Left lung (tissue), 4 donors: ENCODE measurements at regions not wholly inside any gene's neighbourhood (a gene's known extent, or its start where the extent isn't known, plus 50 kb on each side); places are given as distances from the start of the nearest gene placed in this dataset.
"Not testable (repeated sequence)": the region's sequence is repeated elsewhere in the genome, so short reads cannot be mapped to it uniquely, and the experiment has no call there.

Source experiments
- ATAC-seq: fragments of 200-7000 bp; cut with Tn5 transposase; one replicate; pipeline ENCODE4 v1.9.1; 2020; ENCODE audit warnings: moderate library complexity
- DNase-seq, 4 donors: peaks; one replicate each; pipeline ENCODE4 v3.0.0-alpha.2; 2013 to 2020
- H3K27ac ChIP-seq, 2 donors: fragments of 200-600 bp; sonication (generic) in 1 of 2; one replicate each; pipeline versions ENCODE4 v1.5.0 to v1.8.0; 2020 to 2021
- H3K27me3 ChIP-seq, 2 donors: fragments of 200-600 bp; sonication (generic) in 1 of 2; one replicate each; pipeline versions ENCODE4 v1.5.0 to v1.8.0; 2020 to 2021
- H3K36me3 ChIP-seq, 2 donors: fragments of 200-600 bp; sonication (generic) in 1 of 2; one replicate each; pipeline versions ENCODE4 v1.5.0 to v1.8.0; 2020 to 2021
- H3K4me1 ChIP-seq, 2 donors: fragments of 200-600 bp; one replicate each; pipeline ENCODE4 v1.8.0; 2021
- H3K4me3 ChIP-seq, 2 donors: fragments of 200-600 bp; sonication (generic) in 1 of 2; one replicate each; pipeline versions ENCODE4 v1.5.0 to v1.8.0; 2020 to 2021; ENCODE audit warnings: mild to moderate bottlenecking in 1 of 2
- H3K9me3 ChIP-seq, 2 donors: fragments of 200-600 bp; sonication (generic) in 1 of 2; one replicate each; pipeline versions ENCODE4 v1.5.0 to v1.8.0; 2020 to 2021
- intact Hi-C, 2 donors: fragments of 100-400 bp; cut with DNase I; formaldehyde crosslinking; loops; one replicate each; pipeline versions ENCODE4 v1.11.2 to v1.14.2; 2022
- TF ChIP-seq, protein P1 (sequence below), 2 donors: fragments of 200-600 bp; sonication (generic) in 1 of 2; IDR thresholded peaks; one replicate each; pipeline versions ENCODE4 v1.5.0 to v1.8.0; 2021; ENCODE audit warnings: antibody characterized with exemption in 2 of 2
- donor health status: DM: no; HTN: yes; CAD: no.
- donor health status: DM: no; HTN: no; CAD: no.

DNA sequence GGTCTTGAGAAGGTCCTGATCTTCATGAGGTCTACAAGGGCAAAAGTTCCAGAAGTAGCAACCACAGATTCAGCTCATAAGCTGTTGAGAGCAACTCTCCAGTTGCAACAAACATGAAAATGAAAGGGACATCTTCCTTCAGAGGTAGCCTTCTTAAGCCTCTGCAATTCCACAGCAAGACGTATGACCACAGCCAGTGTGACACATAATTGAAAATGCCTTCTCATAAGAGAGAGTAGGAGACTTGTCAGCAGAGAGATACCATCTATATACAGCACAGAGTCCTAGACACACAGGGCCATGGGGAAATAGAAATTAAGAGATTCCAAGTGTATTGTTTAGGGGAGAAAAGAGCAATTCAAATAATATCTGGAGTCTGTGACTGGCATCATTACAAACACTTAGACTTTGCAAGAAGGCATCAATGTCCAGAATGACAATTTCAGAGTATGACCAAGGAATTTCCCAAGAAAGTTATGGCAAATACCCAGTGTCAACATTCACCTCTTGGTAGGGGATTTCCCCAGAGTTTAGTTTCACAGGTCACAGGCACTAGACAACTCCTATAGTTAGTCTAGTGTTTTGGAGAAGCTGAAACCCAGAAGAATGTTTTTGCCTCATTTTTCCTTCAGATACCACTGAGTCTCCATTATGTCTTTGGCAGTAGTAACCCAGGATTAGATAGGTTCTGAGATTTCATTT lies 340.3 kb downstream of the ZNF674 start:
- intact Hi-C loops, result no loop called here
- no peak for DNase-seq
- TF ChIP-seq, protein P1, sequence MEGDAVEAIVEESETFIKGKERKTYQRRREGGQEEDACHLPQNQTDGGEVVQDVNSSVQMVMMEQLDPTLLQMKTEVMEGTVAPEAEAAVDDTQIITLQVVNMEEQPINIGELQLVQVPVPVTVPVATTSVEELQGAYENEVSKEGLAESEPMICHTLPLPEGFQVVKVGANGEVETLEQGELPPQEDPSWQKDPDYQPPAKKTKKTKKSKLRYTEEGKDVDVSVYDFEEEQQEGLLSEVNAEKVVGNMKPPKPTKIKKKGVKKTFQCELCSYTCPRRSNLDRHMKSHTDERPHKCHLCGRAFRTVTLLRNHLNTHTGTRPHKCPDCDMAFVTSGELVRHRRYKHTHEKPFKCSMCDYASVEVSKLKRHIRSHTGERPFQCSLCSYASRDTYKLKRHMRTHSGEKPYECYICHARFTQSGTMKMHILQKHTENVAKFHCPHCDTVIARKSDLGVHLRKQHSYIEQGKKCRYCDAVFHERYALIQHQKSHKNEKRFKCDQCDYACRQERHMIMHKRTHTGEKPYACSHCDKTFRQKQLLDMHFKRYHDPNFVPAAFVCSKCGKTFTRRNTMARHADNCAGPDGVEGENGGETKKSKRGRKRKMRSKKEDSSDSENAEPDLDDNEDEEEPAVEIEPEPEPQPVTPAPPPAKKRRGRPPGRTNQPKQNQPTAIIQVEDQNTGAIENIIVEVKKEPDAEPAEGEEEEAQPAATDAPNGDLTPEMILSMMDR (IDR thresholded peaks at IDR 0.05), result no peak
- Histone ChIP-seq H3K27me3 (no peaks in the 10 kb centered on the region), H3K27ac (no peak overlapping the region), H3K36me3 (no peaks in the 10 kb centered on the region), H3K4me3 (no peak overlapping the region), H3K4me1 (no peaks in the 10 kb centered on the region), H3K9me3 (no peaks in the 10 kb centered on the region)
- peak; percentile 40 for ATAC-seq

DNA sequence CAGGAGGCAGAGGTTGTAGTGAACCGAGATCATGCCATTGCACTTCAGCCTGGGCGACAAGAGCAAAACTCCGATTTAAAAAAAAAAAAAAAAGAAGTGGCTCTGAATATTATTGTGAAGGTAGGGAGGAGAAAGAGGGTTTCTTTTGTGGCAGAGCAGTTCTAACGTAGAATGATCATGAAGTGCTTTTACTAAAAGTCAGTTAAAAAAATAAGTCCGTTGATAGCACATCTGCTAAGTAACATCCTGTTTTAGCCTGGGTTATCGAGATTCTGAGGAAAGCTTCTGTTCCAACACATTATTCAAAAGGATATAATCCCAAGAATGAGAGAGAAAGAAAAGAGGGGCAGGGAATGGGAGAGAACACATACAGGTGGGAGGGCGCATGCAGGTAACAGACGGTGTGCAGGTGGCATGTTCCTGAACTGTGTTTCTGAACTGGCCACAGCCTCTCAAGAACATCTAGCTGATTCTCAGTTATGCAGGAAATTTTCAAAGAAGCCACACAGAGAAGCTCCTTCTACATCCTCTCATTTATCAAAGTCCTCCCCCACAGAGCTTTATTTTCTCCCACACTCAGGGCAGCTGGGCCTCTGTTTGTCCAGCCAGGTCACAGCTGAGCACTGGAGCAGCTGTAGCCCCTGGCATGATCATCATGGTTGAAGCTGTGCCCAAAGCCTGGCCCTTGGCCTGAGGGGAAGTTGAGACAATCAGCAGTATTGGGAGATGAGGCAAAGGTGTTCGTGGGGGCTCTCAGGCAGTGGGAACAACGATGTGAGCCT lies 342.3 kb downstream of the ZNF674 start:
- intact Hi-C loops, result no loop called here
- no peak overlapping the region for H3K4me3 ChIP-seq
- ATAC-seq (no peak), DNase-seq (no peak)
- no peak overlapping the region for H3K27ac ChIP-seq
- no peaks in the 10 kb centered on the region for H3K27me3 ChIP-seq
- TF ChIP-seq, protein P1 (IDR thresholded peaks at IDR 0.05), result no peak
- no peaks in the 10 kb centered on the region for H3K9me3 ChIP-seq
- H3K36me3 ChIP-seq, result no peaks in the 10 kb centered on the region
- no peaks in the 10 kb centered on the region for H3K4me1 ChIP-seq

DNA sequence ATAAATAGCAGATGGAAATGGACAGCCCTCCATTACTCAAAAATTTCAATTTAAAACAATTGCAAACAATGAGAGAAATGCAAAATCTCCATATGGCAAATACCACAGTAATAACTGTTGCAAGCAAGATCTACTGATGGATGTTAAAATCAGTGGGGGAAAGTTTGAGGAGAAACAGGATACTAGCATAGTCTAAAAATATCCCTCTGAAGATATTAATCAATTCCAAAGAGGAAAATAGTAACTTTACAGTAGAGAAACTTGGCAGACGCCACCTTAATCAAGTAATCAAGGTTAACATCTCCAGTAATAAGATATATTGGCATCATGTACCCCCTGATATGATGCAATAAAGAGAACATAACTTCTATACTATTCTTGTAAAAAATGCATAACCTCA lies 344.8 kb downstream of the ZNF674 start:
- H3K4me1 ChIP-seq, result no peaks in the 10 kb centered on the region
- ATAC-seq (no peak), DNase-seq (no peak)
- no peak overlapping the region for H3K27ac ChIP-seq
- no peaks in the 10 kb centered on the region for H3K27me3 ChIP-seq
- H3K4me3 ChIP-seq, result no peak overlapping the region
- TF ChIP-seq, protein P1 (IDR thresholded peaks at IDR 0.05), result no peak
- intact Hi-C loops, result no loop called here
- no peaks in the 10 kb centered on the region for H3K36me3 ChIP-seq
- H3K9me3 ChIP-seq, result no peaks in the 10 kb centered on the region

DNA sequence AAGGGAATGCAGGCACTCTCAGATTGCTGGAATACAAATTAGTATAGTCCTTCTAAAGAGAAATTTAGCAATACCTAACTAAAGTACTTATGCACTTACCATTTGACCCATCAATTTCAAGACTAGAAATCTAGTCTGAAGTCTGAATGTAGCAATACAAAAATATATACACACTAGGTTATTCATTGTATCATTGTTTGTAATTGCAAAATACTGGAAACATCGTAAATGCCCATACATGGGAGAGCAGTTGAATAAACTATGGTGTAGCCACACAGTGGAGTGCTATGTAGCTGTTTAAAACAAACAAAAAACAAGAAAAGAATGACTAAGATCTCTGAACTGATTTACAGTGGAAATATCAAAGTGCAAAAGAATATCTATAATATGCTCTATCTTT lies 346.4 kb downstream of the ZNF674 start:
- no peak for ATAC-seq
- TF ChIP-seq, protein P1 (IDR thresholded peaks at IDR 0.05), result no peak
- no peaks in the 10 kb centered on the region for H3K36me3 ChIP-seq
- no peak overlapping the region for H3K4me3 ChIP-seq
- no peaks in the 10 kb centered on the region for H3K4me1 ChIP-seq
- intact Hi-C loops, result no loop called here
- no peak overlapping the region for H3K27ac ChIP-seq
- no peaks in the 10 kb centered on the region for H3K27me3 ChIP-seq
- DNase-seq, result no peak
- no peaks in the 10 kb centered on the region for H3K9me3 ChIP-seq

DNA sequence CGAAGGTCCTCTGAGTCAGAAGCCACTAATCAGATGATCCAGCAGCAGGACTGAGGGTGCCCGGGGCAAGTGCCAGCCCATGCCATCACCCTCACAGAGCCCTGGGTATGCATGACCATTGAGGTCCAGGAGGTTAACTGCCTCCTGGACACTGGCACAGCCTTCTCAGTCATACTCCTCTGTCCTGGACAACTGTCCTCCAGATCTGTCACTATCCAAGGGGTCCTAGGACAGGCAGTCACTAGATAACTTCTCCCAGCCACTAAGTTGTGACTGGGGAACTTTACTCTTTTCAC lies 358.5 kb downstream of the ZNF674 start:
- ATAC-seq, H3K27ac ChIP-seq, DNase-seq, H3K27me3 ChIP-seq, H3K36me3 ChIP-seq, H3K9me3 ChIP-seq, H3K4me3 ChIP-seq, H3K4me1 ChIP-seq, intact Hi-C loops: not testable (repeated sequence)
